RWPE2 (cell line): ENCODE measurements at regions not wholly inside any gene's neighbourhood (a gene's known extent, or its start where the extent isn't known, plus 50 kb on each side); places are given as distances from the start of the nearest gene placed in this dataset.

ENCODE experiments used
- ATAC-seq: fragments of 200-7000 bp; cut with Tn5 transposase; 3 replicates; pipeline ENCODE4 v1.9.1; 2021; ENCODE audit warnings: low read depth
- DNase-seq: peaks from one replicate; pipeline ENCODE4 v3.0.0-alpha.2; 2020; ENCODE audit warnings: low spot score
- H3K27ac ChIP-seq: fragments of 450-650 bp; 2 replicates; pipeline ENCODE4 v1.5.1; 2017; ENCODE audit warnings: mild to moderate bottlenecking; ENCODE audit not compliant: poor library complexity, severe bottlenecking
- H3K27me3 ChIP-seq: fragments of 250-450 bp; sonication (Bioruptor Pico); 2 replicates; pipeline ENCODE4 v1.5.1; 2021; ENCODE audit warnings: mild to moderate bottlenecking, moderate library complexity; ENCODE audit not compliant: insufficient read depth, poor library complexity, severe bottlenecking
- H3K36me3 ChIP-seq: fragments of 250-450 bp; sonication (Bioruptor Pico); 2 replicates; pipeline ENCODE4 v1.5.1; 2020; ENCODE audit warnings: low read depth, mild to moderate bottlenecking, moderate library complexity
- H3K4me1 ChIP-seq: fragments of 250-450 bp; sonication (Bioruptor Pico); 2 replicates; pipeline ENCODE4 v1.5.1; 2021; ENCODE audit warnings: mild to moderate bottlenecking, moderate library complexity; ENCODE audit not compliant: insufficient read depth, poor library complexity, severe bottlenecking
- H3K4me3 ChIP-seq: fragments of 250-450 bp; sonication (Bioruptor Pico); 2 replicates; pipeline ENCODE4 v1.5.1; 2021; ENCODE audit warnings: mild to moderate bottlenecking, moderate library complexity; ENCODE audit not compliant: severe bottlenecking
- H3K9me3 ChIP-seq: fragments of 250-450 bp; sonication (Bioruptor Pico); 2 replicates; pipeline ENCODE4 v1.5.1; 2021; ENCODE audit warnings: mild to moderate bottlenecking, moderate library complexity; ENCODE audit not compliant: severe bottlenecking
- CTCF ChIP-seq: fragments of 450-650 bp; IDR thresholded peaks from one replicate; pipeline ENCODE4 v1.5.1; 2017; ENCODE audit warnings: mild to moderate bottlenecking, moderate library complexity; ENCODE audit not compliant: poor library complexity, severe bottlenecking

DNA sequence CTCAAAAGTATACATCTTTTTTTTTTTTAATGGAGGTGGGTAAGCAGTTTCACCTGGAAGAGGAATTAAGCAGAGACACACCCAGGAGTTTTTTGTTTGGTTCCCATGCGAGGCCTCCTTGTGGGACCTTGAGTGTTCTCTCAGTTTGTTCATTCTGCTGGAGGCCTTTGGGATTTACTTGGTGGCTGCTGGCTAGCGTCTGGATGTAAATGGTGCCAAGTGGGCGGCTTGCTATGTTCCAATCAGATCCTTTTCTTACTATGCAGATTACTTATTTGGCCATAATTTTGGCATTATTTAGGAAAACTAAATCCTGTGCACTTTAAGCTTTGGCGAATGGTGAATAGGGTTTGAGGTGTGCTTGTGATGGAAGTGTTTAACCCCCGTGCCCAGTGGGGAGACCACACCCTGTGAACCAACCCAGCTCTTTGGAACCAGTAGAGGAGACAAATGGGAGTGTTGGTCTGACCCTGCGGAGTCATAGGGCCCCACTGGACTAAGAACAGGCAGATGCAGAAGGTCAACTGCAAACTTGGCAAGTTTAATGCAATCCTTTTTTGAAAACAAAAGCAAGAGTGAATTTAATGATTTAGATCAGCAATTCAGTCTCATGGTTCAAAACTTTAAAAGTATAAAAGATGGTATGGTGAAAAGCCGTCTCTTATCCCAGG, 79.4 kb downstream of the EBLN2 start:
- no peak for TF ChIP-seq CTCF
- ATAC-seq, result no peak
- no peak for DNase-seq
- Histone ChIP-seq H3K4me3 (no peak overlapping the region), H3K27ac (no peak overlapping the region), H3K27me3 (no peaks in the 10 kb centered on the region), H3K36me3 (no peaks in the 10 kb centered on the region), H3K4me1 (no peaks in the 10 kb centered on the region), H3K9me3 (no peaks in the 10 kb centered on the region)

GRCh38 chr3:73141525-73141924, 80.1 kb downstream of the EBLN2 start:
- DNase-seq, result no peak
- Histone ChIP-seq H3K27ac (no peak overlapping the region), H3K9me3 (no peaks in the 10 kb centered on the region), H3K4me3 (no peak overlapping the region), H3K36me3 (no peaks in the 10 kb centered on the region), H3K4me1 (no peaks in the 10 kb centered on the region), H3K27me3 (no peaks in the 10 kb centered on the region)
- TF ChIP-seq CTCF, result no peak
- ATAC-seq, result no peak

- Histone ChIP-seq H3K4me1 (no peaks in the 10 kb centered on the region), H3K36me3 (no peaks in the 10 kb centered on the region), H3K27me3 (no peaks in the 10 kb centered on the region), H3K9me3 (no peaks in the 10 kb centered on the region), H3K27ac (no peak overlapping the region), H3K4me3 (no peak overlapping the region)
- DNase-seq, result no peak
- no peak for ATAC-seq
- TF ChIP-seq CTCF, result no peak
Measured at GRCh38 chr3:73143401-73143800, 81.9 kb downstream of the EBLN2 start.

DNA sequence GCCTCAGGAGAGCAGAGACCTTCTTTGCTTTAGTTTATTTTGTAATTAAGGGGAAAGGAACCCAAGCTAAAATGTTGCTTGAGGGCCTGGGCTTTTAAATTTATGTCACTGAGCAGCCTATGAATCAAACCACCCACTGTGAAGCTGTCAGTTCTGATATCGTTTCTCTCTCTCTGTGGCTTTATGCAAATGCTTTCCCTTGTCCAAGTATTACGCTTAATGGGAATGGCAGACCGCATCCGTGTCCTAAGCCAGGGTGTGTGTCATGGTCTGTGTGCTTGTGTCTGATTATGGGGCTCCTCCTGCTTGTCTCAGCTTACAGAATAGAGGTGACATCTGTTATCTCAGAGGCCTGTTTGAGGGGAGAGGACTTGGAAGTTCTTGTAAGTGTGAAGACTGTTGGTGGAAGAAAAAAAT, 82.4 kb downstream of the EBLN2 start:
- no peak for ATAC-seq
- no peak for DNase-seq
- Histone ChIP-seq H3K4me1 (no peaks in the 10 kb centered on the region), H3K27me3 (peaks cover 2% of the 10 kb centered on the region), H3K4me3 (no peak overlapping the region), H3K9me3 (no peaks in the 10 kb centered on the region), H3K36me3 (no peaks in the 10 kb centered on the region), H3K27ac (no peak overlapping the region)
- TF ChIP-seq CTCF, result no peak

GRCh38 chr3:73144276-73144675, 82.8 kb downstream of the EBLN2 start:
- Histone ChIP-seq H3K27me3 (peaks cover 4% of the 10 kb centered on the region), H3K4me1 (no peaks in the 10 kb centered on the region), H3K4me3 (no peak overlapping the region), H3K9me3 (no peaks in the 10 kb centered on the region), H3K36me3 (no peaks in the 10 kb centered on the region), H3K27ac (no peak overlapping the region)
- ATAC-seq (no peak), DNase-seq (no peak)
- no peak for TF ChIP-seq CTCF
